HG02852 (cell line): ENCODE measurements at regions not wholly inside any gene's neighbourhood (a gene's known extent, or its start where the extent isn't known, plus 50 kb on each side); places are given as distances from the start of the nearest gene placed in this dataset.

Experiments used
- ATAC-seq: cut with Tn5 transposase; IDR thresholded peaks from one replicate; pipeline ENCODE4 v1.9.1; 2021; ENCODE audit warnings: mild to moderate bottlenecking, moderate library complexity; ENCODE audit not compliant: unreplicated experiment

DNA sequence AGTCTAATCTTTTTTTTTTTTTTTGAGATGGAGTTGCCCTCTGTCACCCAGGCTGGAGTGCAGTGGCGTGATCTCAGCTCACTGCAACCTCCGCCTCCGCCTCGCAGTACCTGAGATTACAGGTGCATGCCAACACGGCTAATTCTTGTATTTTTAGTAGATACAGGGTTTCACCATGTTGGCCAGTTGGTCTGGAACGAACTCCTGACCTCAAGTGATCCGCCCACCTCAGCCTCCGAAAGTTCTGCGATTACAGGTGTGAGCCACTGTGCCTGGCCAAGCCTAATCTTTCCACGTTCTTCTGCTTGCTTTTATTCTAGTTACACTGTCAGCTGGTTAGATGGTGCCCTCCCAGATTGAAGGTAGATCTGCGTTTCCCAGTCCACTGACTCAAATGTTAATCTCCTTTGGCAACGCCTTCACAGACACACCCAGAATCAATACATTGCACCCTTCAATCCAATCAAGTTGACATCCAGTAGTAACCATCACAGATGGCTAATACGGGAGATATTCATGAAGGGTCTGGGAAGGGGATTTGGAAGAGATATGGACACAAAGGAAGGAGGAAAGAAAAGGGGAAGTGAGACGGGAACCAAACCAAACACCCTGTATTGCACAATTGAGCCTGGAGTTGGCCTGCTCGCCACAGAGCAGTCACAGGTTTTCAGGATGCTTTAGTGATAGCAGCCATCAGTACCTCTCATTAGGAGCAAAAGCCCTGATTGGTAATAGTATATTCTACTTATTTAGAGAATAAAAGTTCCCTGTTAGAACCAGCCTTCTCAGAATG, 229.8 kb downstream of the PIK3C3 start:
- no peak for ATAC-seq

DNA sequence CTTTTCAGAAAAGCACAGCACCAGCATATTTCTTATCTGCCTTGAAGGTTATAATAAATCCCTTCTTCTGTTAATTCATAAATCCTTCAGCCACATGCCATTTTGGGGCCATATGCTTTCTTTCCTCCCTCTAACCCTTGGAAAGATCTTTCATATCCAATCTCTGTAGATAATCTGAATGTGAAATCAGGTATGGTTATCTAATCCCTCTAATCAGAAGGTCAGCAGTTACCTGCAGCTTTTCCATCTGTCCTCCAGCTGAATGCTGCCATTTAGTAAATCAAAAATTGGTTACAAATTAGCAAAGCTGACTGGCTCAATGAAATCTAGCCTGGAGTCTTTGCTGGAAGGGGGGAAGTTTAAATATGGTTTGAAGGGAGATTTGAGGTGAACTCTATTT, 230.5 kb downstream of the PIK3C3 start:
- no peak for ATAC-seq

DNA sequence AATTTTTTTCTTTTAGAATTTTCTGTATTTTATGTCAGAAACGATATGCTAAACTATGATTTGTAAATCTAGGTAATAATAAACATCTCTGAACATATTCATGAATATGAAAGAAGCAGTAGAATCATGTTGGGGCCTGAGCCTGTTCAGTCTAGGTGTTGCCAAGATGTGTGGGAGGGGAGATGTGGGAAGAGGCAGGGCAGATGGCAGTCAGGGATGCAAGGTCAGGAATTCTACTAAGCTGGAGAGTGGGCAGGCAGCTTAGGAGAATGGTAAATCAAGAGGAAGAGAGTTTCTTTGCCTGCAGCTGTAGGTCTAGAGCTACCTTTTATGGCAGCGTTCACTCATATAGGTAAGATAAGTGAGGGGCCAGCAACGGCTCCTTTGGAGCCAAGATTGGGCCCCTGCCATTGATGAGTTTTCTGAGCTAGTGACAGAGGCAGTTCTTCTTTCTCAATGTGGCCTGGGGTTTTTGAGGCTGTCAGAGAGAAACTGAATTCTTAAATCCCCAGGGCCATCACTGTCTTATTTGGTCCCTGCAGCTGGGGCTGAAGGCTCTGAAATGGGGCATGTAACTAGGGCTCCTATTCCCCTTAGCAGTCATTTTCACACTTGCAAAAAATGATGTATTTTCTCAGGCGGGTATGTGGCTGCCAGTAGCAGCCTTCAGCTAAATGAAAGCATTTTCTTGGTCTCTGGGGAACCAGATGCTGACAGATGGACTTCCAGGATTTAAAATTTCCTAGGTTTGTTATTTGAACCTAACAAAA, 232.8 kb downstream of the PIK3C3 start:
- peak; percentile 64 for ATAC-seq

DNA sequence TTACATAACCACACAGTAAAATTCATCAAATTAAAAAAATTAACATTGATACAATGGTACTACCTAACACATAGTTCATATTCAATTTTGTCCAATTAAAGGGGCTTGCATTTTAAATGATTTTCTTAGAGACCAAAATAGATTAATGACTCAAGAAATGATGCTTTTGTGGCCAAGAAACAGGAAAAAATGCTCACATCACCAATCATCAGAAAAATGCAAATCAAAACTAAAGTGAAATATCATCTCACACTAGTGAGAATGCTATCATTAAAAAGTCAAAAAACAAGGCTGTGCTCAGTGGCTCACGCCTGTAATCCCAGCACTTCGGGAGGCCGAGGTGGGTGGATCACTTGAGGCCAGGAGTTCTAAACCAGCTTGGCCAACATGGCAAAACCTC, 235.6 kb downstream of the PIK3C3 start:
- ATAC-seq = no peak

DNA sequence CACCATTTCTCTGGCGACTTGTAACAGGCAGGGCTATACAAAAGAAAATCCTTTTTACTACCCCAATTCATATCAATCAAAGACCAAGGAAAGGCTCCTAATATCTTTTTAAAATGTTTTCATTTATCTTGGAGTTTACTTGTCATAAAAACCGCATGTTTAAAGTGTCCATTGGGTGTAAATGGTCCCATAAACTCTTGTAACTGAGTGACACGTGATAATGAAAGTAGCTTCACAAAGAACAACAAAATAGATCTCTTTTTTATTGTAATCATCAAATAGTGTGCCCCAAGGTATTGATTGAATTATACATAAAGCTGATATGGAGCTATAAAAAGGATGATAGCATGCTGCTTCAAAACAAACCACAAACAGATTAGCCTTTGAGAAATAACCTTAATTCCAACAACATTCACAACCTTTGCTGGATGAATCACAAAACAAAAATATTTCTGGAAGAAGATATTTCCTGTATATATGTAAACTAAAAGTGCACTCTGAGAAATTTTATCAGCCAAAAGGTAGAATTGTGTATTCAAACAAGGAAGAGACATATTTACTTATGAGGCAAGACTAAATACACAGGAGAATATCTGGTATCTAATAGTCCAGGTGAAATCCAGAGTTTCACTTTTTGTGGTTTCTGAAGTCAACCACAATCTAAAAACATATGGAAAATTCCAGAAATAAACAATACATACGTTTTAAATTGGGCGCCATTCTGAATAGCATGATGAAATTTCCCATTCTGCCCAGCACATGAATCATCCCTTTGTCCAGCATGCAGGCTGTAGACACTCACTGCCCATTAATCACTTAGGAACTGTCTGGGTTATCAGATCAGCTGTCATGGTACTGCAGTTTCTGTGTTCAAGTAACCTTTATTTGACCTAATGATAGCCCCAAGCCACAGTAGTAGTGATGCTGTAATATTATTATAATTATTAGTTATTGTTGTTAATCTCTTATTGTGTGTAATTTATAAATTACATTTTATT, 237.5 kb downstream of the PIK3C3 start:
- ATAC-seq = no peak

DNA sequence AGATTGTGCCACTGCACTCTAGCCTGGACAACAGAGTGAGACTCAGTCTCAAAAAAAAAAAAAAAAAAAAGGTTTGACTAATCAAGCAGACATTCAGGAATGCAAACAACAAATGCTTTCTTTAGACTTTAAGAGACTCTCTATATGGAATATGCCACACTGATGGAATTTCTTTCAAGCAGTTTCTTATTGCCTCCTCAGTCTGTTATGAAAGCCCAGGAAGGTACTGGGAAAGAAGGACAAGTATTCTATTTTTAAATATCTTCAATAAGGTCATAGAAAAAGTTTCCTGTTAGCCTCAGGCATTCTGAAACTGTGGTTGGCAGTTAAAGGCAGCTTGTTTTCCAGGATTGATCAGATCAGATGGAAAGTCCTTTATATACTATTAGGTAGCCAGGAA, 241.6 kb downstream of the PIK3C3 start:
- ATAC-seq = no peak

DNA sequence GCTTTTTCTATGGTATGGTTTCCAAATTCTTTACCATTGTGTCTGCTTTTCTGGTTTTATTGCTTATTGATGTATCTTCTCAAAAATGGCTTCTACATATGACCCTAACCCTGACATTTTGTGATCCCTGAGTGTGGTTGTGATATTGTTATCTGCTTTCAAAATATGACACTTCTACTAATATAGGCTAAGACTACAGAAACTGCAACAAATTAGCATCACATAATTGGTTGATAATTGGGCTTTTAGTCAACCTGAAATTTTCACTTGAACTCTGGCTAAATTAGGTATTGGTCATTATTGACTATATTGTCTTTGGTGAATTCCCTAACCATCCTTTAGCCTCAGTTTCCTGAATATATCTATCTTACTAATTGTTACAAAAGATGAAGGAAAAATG, 246.1 kb downstream of the PIK3C3 start:
- ATAC-seq = no peak

DNA sequence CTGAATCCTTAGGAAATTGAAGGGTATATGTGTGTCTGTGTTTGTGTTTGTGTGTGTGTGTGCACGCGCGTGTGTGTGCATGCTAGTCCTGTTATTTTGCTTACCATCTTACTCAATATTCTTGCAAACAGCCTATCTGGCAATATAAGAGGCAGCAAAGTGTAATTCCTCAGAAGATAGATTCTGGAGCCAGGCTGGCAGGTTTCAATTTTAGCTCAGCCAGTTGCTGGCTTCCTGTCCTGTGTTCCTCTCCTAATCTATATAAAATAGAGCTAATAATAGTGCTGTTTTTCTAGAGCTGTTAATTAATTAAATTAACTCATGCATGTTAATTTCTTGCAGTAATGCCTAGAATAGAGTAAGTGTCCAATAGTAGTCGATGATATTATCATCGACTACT, 256.2 kb downstream of the PIK3C3 start:
- ATAC-seq = no peak

DNA sequence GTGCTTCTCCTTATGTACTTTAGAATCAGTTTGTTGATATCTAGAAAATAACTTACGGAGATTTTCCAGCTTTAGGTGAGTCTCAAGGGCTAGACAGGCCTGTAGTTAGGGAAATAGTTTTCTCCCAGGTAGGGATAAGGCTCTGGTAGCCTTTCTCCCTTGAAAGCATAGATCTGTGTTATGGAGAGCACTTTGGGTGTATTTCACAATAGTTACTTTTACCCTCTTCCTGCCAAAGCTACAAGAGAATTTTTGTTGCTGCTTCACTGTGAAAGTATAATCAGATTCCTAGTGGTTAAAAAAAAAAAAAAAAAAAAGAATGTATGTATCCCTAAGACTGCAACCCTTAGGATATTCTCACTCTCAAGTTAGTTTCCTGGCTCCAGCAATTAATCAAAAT, 267.5 kb downstream of the PIK3C3 start:
- no peak for ATAC-seq

DNA sequence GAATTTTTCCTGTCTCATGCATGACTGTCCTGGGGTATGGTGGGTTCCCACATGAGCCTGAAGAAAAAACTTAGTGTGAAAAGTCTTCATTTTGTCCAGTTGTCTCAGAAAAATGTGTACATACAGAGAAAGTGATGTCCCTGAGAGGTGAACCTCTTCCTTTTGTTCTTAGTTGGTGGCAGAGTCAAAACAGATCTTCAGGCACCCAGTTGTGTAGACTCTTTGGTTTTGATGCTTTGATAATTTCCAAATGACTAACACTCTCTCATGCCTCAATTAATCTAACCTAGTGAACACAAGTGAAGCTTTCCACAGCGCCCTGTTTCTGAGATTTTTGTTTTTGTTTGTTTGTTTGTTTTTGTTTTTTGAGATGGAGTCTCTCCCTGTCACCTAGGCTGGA, 273.5 kb downstream of the PIK3C3 start:
- peak; percentile 51 for ATAC-seq

DNA sequence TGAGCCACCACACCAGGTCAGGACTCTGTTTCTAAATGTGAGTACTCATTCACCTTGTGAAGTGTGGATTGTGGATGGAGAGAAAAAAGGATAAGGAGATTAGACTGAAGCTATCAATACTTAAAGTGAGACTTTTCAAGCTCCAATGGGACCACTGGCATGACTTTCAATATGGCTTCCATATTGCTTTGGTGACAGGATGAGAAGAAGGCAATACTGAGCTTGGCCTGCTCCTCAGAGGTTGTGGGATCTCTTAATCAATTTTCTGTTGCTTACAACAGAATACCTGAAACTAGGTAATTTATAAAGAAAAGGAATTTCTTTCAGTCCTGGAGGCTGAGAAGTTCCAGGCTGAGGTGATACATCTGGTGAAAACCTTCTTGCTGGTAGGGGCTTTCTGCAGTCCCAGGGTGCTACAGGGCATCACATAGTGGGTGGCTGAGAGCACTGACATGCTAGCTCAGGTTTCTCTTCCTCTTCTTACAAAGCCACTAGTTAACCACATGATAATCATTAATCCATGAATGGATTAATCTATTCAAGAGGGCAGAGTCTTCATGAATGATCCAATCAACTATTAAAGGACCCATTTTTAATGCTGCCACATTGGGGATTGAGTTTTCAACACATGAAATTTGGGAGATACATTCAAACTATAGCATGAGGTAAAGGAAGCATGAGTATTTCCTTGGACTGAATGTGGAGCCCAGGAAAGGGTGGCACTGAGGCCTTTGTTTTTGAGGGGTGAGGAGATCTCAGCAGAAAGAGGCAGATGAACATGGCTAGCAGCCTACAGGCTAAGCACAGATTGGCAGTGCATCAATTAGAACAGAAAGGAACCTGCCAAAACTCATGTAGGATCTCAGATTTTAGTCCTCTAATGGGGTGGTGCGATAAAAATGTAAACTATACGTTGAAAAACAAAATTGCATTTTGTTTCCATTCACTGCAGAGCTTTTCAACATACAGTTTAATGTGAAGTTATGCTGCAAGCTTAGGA, 274.5 kb downstream of the PIK3C3 start:
- ATAC-seq = peak; percentile 94

DNA sequence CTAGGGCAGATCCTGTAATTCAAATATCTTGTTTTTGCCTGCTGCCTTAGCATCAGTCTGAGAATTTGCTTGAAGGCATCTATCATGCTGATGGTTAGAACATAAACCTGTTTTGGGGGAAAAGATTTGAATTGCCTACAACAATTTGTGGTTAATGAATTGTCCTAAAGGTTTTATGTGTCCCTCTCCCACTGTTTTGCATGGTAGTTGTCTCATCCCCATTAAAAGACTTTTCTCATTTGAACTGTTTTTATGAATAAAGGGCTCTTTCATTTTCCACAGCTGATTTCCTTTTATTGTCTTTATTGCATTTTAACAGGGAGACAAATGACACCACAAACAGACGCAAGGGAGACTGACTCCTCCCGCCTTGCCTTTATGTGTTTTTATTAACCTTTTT, 275.6 kb downstream of the PIK3C3 start:
- ATAC-seq = no peak

DNA sequence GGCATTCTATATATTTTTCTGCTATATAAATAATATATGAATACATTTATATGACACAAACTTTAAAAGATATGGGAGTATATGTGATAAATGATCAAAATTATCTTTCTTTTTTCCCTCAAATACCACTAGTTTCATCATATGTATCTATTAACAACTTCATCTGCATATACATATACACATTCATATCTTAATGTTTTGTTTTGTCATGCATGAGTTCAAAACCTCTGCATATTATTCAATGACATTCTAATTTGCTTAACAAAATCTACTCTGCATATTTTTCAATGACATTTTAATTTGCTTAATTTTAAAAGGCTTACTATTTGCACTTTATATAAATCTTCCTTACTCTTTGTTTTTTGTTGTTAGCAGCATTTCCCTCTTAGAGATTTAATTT, 276.2 kb downstream of the PIK3C3 start:
- no peak for ATAC-seq

DNA sequence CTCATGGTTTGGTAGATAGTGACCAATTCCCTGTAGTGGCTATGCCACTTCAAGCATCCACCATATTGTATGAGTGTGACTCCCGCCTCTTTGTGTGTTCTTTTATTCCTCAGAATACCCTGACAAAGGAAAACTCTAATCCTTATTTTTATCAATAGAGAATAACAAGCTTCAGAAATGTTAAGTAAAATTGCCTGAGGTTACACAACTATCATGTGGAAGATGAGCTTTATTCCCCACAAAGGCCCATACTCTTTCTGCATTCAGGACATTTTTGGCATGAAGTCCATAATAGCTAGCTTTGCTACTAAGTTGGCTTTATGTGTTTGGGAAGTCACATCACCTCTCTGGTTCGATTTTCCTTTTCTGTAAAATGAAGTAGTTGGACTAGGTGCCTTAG, 276.8 kb downstream of the PIK3C3 start:
- ATAC-seq = no peak

DNA sequence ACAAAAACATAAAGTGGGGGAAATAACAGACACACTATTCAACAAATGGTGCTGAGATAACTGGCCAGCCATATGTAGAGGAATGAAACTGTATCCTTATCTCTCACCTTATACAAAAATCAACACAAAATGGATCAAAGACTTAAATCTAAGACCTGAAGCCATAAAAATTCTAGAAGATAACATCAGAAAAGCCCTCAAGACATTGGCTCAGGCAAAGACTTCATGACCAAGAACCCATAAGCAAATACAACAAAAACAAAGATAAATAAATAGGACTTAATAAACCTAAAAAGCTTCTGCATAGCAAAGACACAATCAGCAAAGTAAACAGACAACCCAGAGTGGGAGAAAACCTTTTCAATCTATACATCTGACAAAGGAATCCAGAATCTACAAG, 278.9 kb downstream of the PIK3C3 start:
- no peak for ATAC-seq

DNA sequence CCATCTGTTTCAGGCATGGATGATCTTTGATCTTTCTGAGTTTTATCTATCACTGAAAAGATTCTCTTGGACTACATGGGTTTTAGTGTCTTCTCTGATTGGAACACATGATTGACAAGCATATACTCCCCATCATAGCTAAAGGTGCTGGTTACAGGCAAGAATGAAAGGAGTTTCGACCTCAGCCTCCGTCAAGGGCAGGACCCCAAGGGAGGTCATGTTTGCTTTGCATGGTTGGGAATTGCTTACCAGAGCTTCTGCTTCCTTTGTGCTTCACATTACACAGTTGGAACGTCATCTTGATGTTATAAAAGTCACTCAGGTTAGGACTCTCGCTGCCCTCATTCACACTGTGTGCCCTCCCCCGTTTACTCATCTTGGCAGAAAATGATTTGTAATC, 287.7 kb downstream of the PIK3C3 start:
- no peak for ATAC-seq

DNA sequence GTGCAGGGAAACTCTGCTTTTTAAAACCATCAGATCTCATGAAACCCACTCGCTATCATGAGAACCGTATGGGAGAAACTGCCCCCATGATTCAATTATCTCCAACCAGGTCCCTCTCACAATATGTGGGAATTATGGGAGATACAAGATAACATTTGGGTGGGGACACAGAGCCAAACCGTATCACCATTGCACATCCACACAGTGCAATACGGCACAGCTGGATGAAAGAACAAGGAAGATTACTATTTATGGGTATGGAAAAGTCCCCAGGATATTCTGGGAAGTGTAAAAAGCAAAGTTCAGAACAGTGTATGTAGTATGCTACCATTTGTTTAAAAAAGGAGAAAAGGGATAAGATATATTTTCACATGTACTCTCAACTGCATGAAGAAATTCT, 290.1 kb downstream of the PIK3C3 start:
- ATAC-seq = no peak

DNA sequence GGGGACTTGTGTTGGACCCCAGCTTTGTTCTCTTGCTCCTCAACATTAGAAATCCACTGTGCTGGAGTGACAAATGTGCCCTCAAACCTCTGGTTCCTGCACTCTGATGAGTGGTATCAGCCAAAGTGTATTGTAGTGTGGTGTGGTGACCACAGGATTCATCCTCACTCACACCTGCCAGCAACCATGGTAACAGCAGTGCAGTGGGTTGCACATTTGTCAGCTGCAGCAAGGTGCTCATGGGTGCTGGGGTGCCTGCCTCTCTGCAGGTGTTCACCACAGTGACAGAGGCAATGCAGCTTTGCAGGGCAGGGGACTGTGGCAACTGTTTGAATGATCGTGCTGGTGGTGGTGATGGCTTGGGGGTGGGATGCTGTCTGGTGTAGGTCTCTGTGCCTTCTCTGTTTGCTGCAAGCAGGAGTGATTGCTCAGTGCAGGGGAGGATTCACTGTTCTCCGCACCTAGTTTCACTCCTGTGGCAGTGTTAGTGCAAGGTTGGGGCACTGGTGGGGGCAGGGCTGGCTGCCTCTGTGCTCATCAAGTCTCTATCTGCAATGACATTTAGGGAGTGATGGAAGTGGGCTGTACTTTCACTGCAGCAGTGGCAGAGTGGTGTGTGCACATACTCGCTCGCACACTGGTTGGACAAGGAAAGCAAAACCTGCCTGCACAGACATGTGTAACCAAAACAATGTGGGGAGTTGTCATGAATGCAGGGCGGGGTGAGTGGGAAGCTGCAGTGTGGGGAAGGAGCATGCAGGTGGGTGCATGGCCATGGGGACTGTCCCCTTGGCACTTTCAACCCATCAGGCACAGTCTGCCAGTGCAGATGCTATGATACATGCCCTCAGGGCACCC, 301.1 kb downstream of the PIK3C3 start:
- ATAC-seq = no peak

DNA sequence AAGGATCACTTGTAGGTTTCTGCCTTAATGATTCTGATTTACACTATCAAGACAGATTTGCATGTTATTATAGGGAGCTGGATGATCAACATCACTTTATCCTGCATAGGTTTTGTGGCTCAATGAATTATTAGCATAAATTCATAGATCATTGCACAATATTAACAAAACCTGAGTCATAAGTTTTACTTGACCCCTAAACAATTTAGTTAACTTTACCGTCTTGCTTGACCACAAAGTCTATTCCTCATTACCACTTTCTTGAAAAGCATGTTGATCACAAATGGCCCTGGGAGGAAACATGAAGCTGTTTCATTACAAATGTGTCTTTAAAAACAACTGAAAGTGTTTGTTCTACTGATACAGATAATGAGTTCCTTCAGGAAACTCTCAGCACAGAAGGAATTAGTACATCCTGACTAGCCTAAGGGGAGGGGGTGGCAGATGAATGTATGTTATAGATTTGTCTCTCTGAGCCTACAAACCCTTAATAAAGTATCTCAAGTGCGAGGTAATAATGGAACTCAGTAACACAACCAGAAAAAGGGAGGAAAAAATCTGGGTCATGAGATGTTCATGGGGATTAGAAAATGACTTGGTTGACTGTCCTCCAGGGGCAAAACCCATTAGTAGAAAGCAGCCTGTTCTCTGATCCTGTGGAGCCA, 303.4 kb downstream of the PIK3C3 start:
- no peak for ATAC-seq
